HepG2 (cell line): ENCODE measurements at regions not wholly inside any gene's neighbourhood (a gene's known extent, or its start where the extent isn't known, plus 50 kb on each side); places are given as distances from the start of the nearest gene placed in this dataset.

ENCODE experiments used
- ATAC-seq: fragments of 200-7000 bp; cut with Tn5 transposase; 3 replicates; pipeline ENCODE4 v1.9.1; 2020; ENCODE audit warnings: mild to moderate bottlenecking, moderate library complexity
- BruUV-seq: library from RNA; stranded (reverse); fragments of 400-500 nt; replicated peaks from 2 replicates; lab custom pipeline; 2021; lab: Mats Ljungman, UMichigan
- CTCF ChIA-PET: fragments of 300-600 bp; formaldehyde crosslinking; extraction: SDS; loops from one replicate; lab custom pipeline; 2021; ENCODE audit warnings: low total read pairs, inconsistent platforms, low intra/inter-chr PET ratio; lab: Yijun Ruan, JAX
- POLR2A ChIA-PET: fragments of 350-600 bp; sonication (Branson Sonifier 250); formaldehyde crosslinking; loops from one replicate; lab custom pipeline; 2020; ENCODE audit warnings: antibody characterized with exemption, inconsistent platforms; lab: Yijun Ruan, JAX
- DNase-seq: peaks from one replicate; pipeline ENCODE4 v3.0.0-alpha.2; 2015; ENCODE audit warnings: low spot score
- FAIRE-seq: peaks from 3 replicates; lab custom pipeline; 2011; peaks lifted over from hg19 to GRCh38; lab: Jason Lieb, UNC
- H2AFZ ChIP-seq: one replicate; pipeline ENCODE4 v1.6.1; 2011; ENCODE audit warnings: low read length, inconsistent platforms
- H3K27ac ChIP-seq: fragments of 300-600 bp; 3 replicates; pipeline ENCODE4 v1.8.0; 2011; ENCODE audit warnings: mixed run types, mild to moderate bottlenecking, mixed read lengths, low read length, inconsistent platforms; ENCODE audit not compliant: insufficient read depth; ENCODE audit errors: extremely low read length
- H3K27me3 ChIP-seq, 2 experiments: fragments of 200-600 bp in 1 of 2; 2 replicates in 1 of 2; 3 replicates in 1 of 2; pipeline versions ENCODE4 v1.6.0 to v1.8.0; 2011; ENCODE audit warnings: low read length in 2 of 2, mild to moderate bottlenecking in 2 of 2, moderate library complexity in 2 of 2, inconsistent platforms in 1 of 2; ENCODE audit not compliant: insufficient read depth in 2 of 2, control insufficient read depth in 1 of 2
- H3K36me3 ChIP-seq, 2 experiments: fragments of 200-600 bp in 1 of 2; replicated peaks in 1 of 2; 2 replicates in 1 of 2; 3 replicates in 1 of 2; pipeline versions ENCODE4 v1.5.1 to v1.8.0; 2011; ENCODE audit warnings: low read length in 2 of 2, inconsistent platforms in 1 of 2; ENCODE audit not compliant: insufficient read depth in 2 of 2, control insufficient read depth in 1 of 2
- H3K4me1 ChIP-seq: 2 replicates; pipeline ENCODE4 v1.5.1; 2012; ENCODE audit warnings: low read length, inconsistent platforms; ENCODE audit not compliant: insufficient read depth
- H3K4me2 ChIP-seq: 2 replicates; pipeline ENCODE4 v1.6.0; 2011; ENCODE audit warnings: low read depth, low read length, inconsistent platforms
- H3K4me3 ChIP-seq, 3 experiments: fragments of 200-600 bp in 1 of 3; sonication (generic), shearing (Covaris generic) in 1 of 3; replicated peaks in 1 of 3; 2 replicates each; pipeline ENCODE4 v1.5.1; 2011 to 2016; ENCODE audit warnings: low read length in 3 of 3, inconsistent platforms in 2 of 3, low read depth in 2 of 3, mild to moderate bottlenecking in 2 of 3, control low read depth in 1 of 3, mixed read lengths in 1 of 3; ENCODE audit not compliant: insufficient read depth in 1 of 3
- H3K79me2 ChIP-seq: one replicate; pipeline ENCODE4 v1.6.1; 2011; ENCODE audit warnings: low read length, inconsistent platforms; ENCODE audit not compliant: insufficient read depth
- H3K9ac ChIP-seq: 2 replicates; pipeline ENCODE4 v1.6.0; 2011; ENCODE audit warnings: mild to moderate bottlenecking, low read depth, low read length, inconsistent platforms; ENCODE audit not compliant: insufficient read depth
- H3K9me3 ChIP-seq: 2 replicates; pipeline ENCODE4 v1.5.1; 2012; ENCODE audit warnings: mild to moderate bottlenecking, low read length
- H4K20me1 ChIP-seq: 2 replicates; pipeline ENCODE4 v1.6.0; 2011; ENCODE audit warnings: inconsistent platforms, mild to moderate bottlenecking, low read length, moderate library complexity; ENCODE audit not compliant: insufficient read depth
- CHD2 ChIP-seq: IDR thresholded peaks from 2 replicates; pipeline ENCODE4 v1.6.1; 2011; ENCODE audit warnings: low read depth, low read length, improper control_type of control experiment
- GATAD2A ChIP-seq: IDR thresholded peaks from 2 replicates; pipeline ENCODE4 v1.6.1; 2016
- HMGXB4 ChIP-seq, 2 experiments: sonication (generic) in 1 of 2; formaldehyde crosslinking in 1 of 2; IDR thresholded peaks; 2 replicates each; pipeline versions ENCODE4 v1.4.0 to v1.6.1; 2018 to 2020; ENCODE audit warnings: missing genetic modification reagents in 2 of 2, borderline replicate concordance in 1 of 2, low read depth in 1 of 2, mild to moderate bottlenecking in 1 of 2, missing biosample characterization in 1 of 2
- ISX ChIP-seq: sonication (generic); formaldehyde crosslinking; conservative IDR thresholded peaks from 2 replicates; pipeline ENCODE4 v1.5.0; 2020; ENCODE audit warnings: missing genetic modification reagents
- JUN ChIP-seq: sonication (generic); formaldehyde crosslinking; IDR thresholded peaks from 2 replicates; pipeline ENCODE4 v1.4.0; 2020; ENCODE audit warnings: mild to moderate bottlenecking, missing genetic modification reagents
- MED1 ChIP-seq: sonication (generic); formaldehyde crosslinking; IDR thresholded peaks from 2 replicates; pipeline ENCODE4 v1.4.0; 2020; ENCODE audit warnings: missing genetic modification reagents
- MED8 ChIP-seq: sonication (generic); formaldehyde crosslinking; IDR thresholded peaks from 2 replicates; pipeline ENCODE4 v1.8.1; 2023; ENCODE audit warnings: mild to moderate bottlenecking, missing genetic modification reagents; ENCODE audit not compliant: insufficient replicate concordance
- PITX1 ChIP-seq: sonication (generic); formaldehyde crosslinking; IDR thresholded peaks from 2 replicates; pipeline ENCODE4 v1.5.1; 2020; ENCODE audit warnings: mild to moderate bottlenecking, missing genetic modification reagents
- SPEN ChIP-seq: sonication (generic); formaldehyde crosslinking; IDR thresholded peaks from 2 replicates; pipeline ENCODE4 v1.5.1; 2020; ENCODE audit warnings: low read depth, mild to moderate bottlenecking, missing genetic modification reagents
- U2AF1 ChIP-seq: fragments of 200-400 bp; formaldehyde crosslinking; optimal IDR thresholded peaks from 2 replicates; pipeline ENCODE3; 2017; ENCODE audit warnings: mild to moderate bottlenecking, low read depth, low read length
- ZC3H13 ChIP-seq: sonication (generic); formaldehyde crosslinking; IDR thresholded peaks from 2 replicates; pipeline ENCODE4 v1.8.1; 2023; ENCODE audit warnings: mild to moderate bottlenecking, missing genetic modification reagents, moderate library complexity
- ZKSCAN8 ChIP-seq: IDR thresholded peaks from 2 replicates; pipeline ENCODE4 v1.6.1; 2016; ENCODE audit warnings: borderline replicate concordance, missing genetic modification reagents, missing compliant biosample characterization
- ZNF326 ChIP-seq: sonication (generic); formaldehyde crosslinking; IDR thresholded peaks from 2 replicates; pipeline ENCODE4 v1.4.0; 2020; ENCODE audit warnings: missing genetic modification reagents, borderline replicate concordance
- ZNF354B ChIP-seq: sonication (generic); formaldehyde crosslinking; IDR thresholded peaks from 2 replicates; pipeline ENCODE4 v1.8.0; 2022; ENCODE audit warnings: mild to moderate bottlenecking, missing genetic modification reagents
- ZNF672 ChIP-seq: sonication (generic); formaldehyde crosslinking; IDR thresholded peaks from 2 replicates; pipeline ENCODE4 v1.8.1; 2022; ENCODE audit warnings: missing genetic modification reagents
- ZNF768 ChIP-seq: sonication (generic); formaldehyde crosslinking; IDR thresholded peaks from 2 replicates; pipeline ENCODE4 v1.4.0; 2020; ENCODE audit warnings: missing genetic modification reagents
- ZNF790 ChIP-seq: sonication (generic); formaldehyde crosslinking; IDR thresholded peaks from 2 replicates; pipeline ENCODE4 v1.8.0; 2022; ENCODE audit warnings: missing genetic modification reagents, mild to moderate bottlenecking, borderline replicate concordance
- ZNF792 ChIP-seq: IDR thresholded peaks from 2 replicates; pipeline ENCODE4 v1.6.1; 2016
- WGBS: methylation state at CpG from one replicate; pipeline ENCODE4 v1.1.6; 2017; ENCODE audit warnings: low lambda C conversion rate; 5-methylcytosine and 5-hydroxymethylcytosine counted together
- in situ Hi-C: cut with HindIII; loops from 2 replicates; pipeline ENCODE4 v1.10.0; 2017; ENCODE audit warnings: low pct_unique_long_range_greater_than_20kb; ENCODE audit not compliant: extremely low pct_ligation_motif_present
- intact Hi-C: fragments of 100-400 bp; cut with micrococcal nuclease; formaldehyde crosslinking; loops from one replicate; pipeline ENCODE4 v1.10.0; 2022; ENCODE audit not compliant: unreplicated experiment
- TF ChIP-seq, protein P1 (sequence below): sonication (generic); formaldehyde crosslinking; IDR thresholded peaks from 2 replicates; pipeline ENCODE4 v1.5.0; 2020; ENCODE audit warnings: missing genetic modification reagents
- TF ChIP-seq, protein P2 (sequence below): sonication (generic); formaldehyde crosslinking; conservative IDR thresholded peaks from 2 replicates; pipeline ENCODE4 v1.5.0; 2020; ENCODE audit warnings: missing genetic modification reagents

GRCh38 chr2:81598453-81598852 is 1293.9 kb upstream of the LRRTM1 start (continued):
- TF ChIP-seq CHD2 (no peak), ISX (CRISPR knock-in tag) (no peak), HMGXB4 (CRISPR knock-in tag; IDR thresholded peaks at IDR 0.05; ENCODE audit: borderline replicate concordance in 1 of 2, low read depth in 1 of 2) (no peak), ZNF790 (CRISPR knock-in tag) (no peak), MED8 (no peak), GATAD2A (CRISPR knock-in tag) (no peak), ZC3H13 (no peak), ZNF326 (no peak), JUN (CRISPR knock-in tag) (no peak)
- TF ChIP-seq, protein P1, sequence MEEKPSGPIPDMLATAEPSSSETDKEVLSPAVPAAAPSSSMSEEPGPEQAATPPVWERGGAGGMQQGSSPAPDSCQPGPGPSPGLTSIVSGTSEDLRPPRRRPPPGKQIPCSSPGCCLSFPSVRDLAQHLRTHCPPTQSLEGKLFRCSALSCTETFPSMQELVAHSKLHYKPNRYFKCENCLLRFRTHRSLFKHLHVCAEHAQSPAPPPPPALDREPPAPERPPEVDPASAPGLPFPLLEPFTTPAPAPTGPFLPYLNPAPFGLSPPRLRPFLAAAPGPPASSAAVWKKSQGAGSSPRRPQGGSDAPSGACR (CRISPR knock-in tag), result no peak

DNA sequence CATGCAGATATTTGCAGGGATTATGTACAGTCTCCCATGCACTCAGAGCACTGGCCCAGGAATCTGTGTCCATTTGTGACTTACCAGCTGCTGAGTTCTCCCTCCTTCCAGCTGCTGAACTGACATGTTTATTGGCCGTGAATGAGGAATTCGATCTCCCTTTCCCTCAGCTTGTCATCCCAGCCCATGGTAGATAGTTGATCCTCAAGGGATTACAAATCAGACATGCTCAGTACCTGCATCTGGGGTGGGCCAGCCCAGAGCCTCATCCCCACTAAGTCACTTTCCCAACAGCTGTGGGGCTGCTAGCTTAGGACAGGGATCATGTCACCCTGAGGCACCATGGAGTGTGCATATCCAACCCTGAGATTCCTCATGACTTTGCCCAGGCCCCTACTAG is 1284.9 kb upstream of the LRRTM1 start:
- H3K79me2 ChIP-seq, result no peaks in the 10 kb centered on the region
- no peaks in the 10 kb centered on the region for H3K36me3 ChIP-seq
- no peak overlapping the region for H3K4me3 ChIP-seq
- in situ Hi-C loops, result no loop called here
- no peak for FAIRE-seq
- peaks cover 40% of the 10 kb centered on the region for H3K9me3 ChIP-seq
- no peak for ATAC-seq
- ChIA-PET POLR2A (no interaction called here), CTCF (no interaction called here)
- no peaks in the 10 kb centered on the region for H3K27me3 ChIP-seq
- H3K9ac ChIP-seq, result no peak overlapping the region
- BruUV-seq, result no TSS peak
- TF ChIP-seq ZKSCAN8 (CRISPR knock-in tag), result no peak
- no peak for TF ChIP-seq MED1 (CRISPR knock-in tag)
- no peak for TF ChIP-seq ZNF354B
- no peak for TF ChIP-seq U2AF1
- TF ChIP-seq PITX1 (CRISPR knock-in tag), result no peak
- TF ChIP-seq ZNF672, result no peak
- TF ChIP-seq, protein P2, sequence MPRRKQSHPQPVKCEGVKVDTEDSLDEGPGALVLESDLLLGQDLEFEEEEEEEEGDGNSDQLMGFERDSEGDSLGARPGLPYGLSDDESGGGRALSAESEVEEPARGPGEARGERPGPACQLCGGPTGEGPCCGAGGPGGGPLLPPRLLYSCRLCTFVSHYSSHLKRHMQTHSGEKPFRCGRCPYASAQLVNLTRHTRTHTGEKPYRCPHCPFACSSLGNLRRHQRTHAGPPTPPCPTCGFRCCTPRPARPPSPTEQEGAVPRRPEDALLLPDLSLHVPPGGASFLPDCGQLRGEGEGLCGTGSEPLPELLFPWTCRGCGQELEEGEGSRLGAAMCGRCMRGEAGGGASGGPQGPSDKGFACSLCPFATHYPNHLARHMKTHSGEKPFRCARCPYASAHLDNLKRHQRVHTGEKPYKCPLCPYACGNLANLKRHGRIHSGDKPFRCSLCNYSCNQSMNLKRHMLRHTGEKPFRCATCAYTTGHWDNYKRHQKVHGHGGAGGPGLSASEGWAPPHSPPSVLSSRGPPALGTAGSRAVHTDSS (CRISPR knock-in tag), result no peak
- no peak for TF ChIP-seq ZNF792 (CRISPR knock-in tag)
- TF ChIP-seq SPEN (CRISPR knock-in tag), result no peak
- TF ChIP-seq ZNF768 (CRISPR knock-in tag), result no peak
- WGBS, result 2% methylated on average over 2 of the region's 2 CpGs
- no peak for DNase-seq
- no peaks in the 10 kb centered on the region for H4K20me1 ChIP-seq
- intact Hi-C loops, result no loop called here
- H2AFZ ChIP-seq, result no peak overlapping the region
- H3K4me1 ChIP-seq, result no peaks in the 10 kb centered on the region
- no peak overlapping the region for H3K27ac ChIP-seq
- H3K4me2 ChIP-seq, result no peak overlapping the region
